BLaER1 (cell line): ENCODE measurements at regions not wholly inside any gene's neighbourhood (a gene's known extent, or its start where the extent isn't known, plus 50 kb on each side); places are given as distances from the start of the nearest gene placed in this dataset.

ENCODE experiments used
- H3K27ac ChIP-seq: shearing (Covaris generic); formaldehyde crosslinking; 2 replicates; pipeline ENCODE4 v1.8.1; 2022
- H3K27me3 ChIP-seq: shearing (Covaris generic); formaldehyde crosslinking; 2 replicates; pipeline ENCODE4 v1.8.1; 2022
- H3K36me3 ChIP-seq: shearing (Covaris generic); formaldehyde crosslinking; 2 replicates; pipeline ENCODE4 v1.8.1; 2022
- H3K4me1 ChIP-seq: shearing (Covaris generic); formaldehyde crosslinking; 2 replicates; pipeline ENCODE4 v1.8.1; 2022
- H3K4me2 ChIP-seq: shearing (Covaris generic); formaldehyde crosslinking; 2 replicates; pipeline ENCODE4 v1.8.1; 2022
- H3K4me3 ChIP-seq: shearing (Covaris generic); formaldehyde crosslinking; 2 replicates; pipeline ENCODE4 v1.8.1; 2022
- H3K9ac ChIP-seq: shearing (Covaris generic); formaldehyde crosslinking; 2 replicates; pipeline ENCODE4 v1.8.1; 2022
- H3K9me3 ChIP-seq: shearing (Covaris generic); formaldehyde crosslinking; 2 replicates; pipeline ENCODE4 v1.8.1; 2022
- H4K20me1 ChIP-seq: shearing (Covaris generic); formaldehyde crosslinking; 2 replicates; pipeline ENCODE4 v1.8.1; 2022
- Cebpa-rat ChIP-seq: shearing (Covaris generic); IDR thresholded peaks from 2 replicates; pipeline ENCODE4 v1.8.1; 2022

GRCh38 chr2:16153754-16154035 is 213.3 kb downstream of the MYCN start:
- Histone ChIP-seq H3K9me3 (no peaks in the 10 kb centered on the region), H3K27ac (no peak overlapping the region), H4K20me1 (no peaks in the 10 kb centered on the region), H3K27me3 (no peaks in the 10 kb centered on the region), H3K36me3 (no peaks in the 10 kb centered on the region), H3K4me2 (no peak overlapping the region), H3K4me1 (no peaks in the 10 kb centered on the region), H3K4me3 (no peak overlapping the region), H3K9ac (no peak overlapping the region)
- no peak for TF ChIP-seq Cebpa-rat

DNA sequence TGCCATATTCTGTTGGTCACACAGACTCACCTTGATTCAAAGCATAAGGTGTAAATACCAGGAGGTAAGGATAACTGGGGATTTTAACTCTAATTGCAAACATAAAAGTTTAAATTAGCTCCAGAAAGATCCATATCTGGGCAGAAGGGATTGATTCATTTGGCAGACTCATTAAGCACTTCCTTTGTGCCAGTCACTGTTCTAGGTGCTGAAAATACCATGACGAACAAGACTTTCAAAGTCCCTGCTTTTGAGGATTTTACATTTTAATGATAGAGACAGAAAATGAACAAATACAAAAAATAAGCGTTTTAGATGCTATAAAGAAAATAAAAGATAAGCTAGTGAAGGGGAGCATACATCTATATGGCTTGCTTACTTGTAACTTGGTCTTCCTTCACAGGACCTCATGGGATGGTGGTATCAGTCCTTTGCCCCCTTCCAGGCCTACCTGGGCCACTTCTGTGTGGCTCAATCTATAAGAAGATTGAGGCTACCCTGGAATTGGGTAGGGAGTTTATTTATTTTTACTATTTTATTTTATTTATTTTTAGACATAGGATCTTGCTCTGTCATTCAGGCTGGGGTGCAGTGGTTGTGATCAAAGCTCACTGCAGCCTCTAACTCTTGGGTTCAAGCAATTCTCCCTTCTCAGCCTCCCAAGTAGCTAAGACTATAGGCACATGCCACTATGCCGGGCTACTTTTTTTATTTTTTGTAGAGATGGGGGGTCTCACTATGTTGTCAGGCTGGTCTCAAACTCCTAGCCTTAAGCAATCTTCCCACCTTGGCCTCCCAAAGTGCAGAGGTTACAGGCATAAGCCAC is 212.8 kb downstream of the MYCN start:
- H3K27me3 ChIP-seq, result no peaks in the 10 kb centered on the region
- no peaks in the 10 kb centered on the region for H3K9me3 ChIP-seq
- no peaks in the 10 kb centered on the region for H4K20me1 ChIP-seq
- TF ChIP-seq Cebpa-rat, result no peak
- no peak overlapping the region for H3K27ac ChIP-seq
- H3K4me2 ChIP-seq, result no peak overlapping the region
- H3K9ac ChIP-seq, result no peak overlapping the region
- no peak overlapping the region for H3K4me3 ChIP-seq
- no peaks in the 10 kb centered on the region for H3K36me3 ChIP-seq
- H3K4me1 ChIP-seq, result no peaks in the 10 kb centered on the region

- TF ChIP-seq Cebpa-rat, result no peak
These were observed 211.9 kb downstream of the MYCN start for GRCh38 chr2:16152071-16152927.

DNA sequence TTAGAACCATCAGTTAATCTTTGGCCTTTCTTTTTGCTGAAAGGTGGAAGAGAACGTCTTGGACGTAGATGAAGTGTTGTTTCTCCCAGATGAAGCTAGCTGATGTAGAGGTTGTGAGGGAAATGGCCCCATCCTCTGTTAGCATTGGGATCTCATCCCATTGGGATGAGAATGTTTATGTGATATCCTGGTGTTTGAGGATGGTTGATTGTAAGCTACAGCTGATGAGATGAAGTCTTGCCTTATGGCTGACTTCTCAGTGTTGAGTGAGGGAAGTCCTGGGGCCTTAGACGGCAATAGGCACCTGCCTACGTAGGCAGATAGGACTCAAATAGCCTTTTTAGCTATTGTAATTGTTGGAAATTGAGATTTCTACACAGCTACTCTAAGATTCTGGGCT is 211.3 kb downstream of the MYCN start:
- no peak overlapping the region for H3K9ac ChIP-seq
- H3K36me3 ChIP-seq, result no peaks in the 10 kb centered on the region
- H3K4me3 ChIP-seq, result no peak overlapping the region
- no peak overlapping the region for H3K4me2 ChIP-seq
- TF ChIP-seq Cebpa-rat, result no peak
- no peaks in the 10 kb centered on the region for H3K9me3 ChIP-seq
- no peaks in the 10 kb centered on the region for H4K20me1 ChIP-seq
- H3K27me3 ChIP-seq, result no peaks in the 10 kb centered on the region
- no peak overlapping the region for H3K27ac ChIP-seq
- no peaks in the 10 kb centered on the region for H3K4me1 ChIP-seq

More at GRCh38 chr2:16152071-16152927, 211.9 kb downstream of the MYCN start:
- Histone ChIP-seq H4K20me1 (no peaks in the 10 kb centered on the region), H3K9ac (no peak overlapping the region), H3K4me2 (no peak overlapping the region), H3K27me3 (no peaks in the 10 kb centered on the region), H3K36me3 (no peaks in the 10 kb centered on the region), H3K27ac (no peak overlapping the region), H3K9me3 (no peaks in the 10 kb centered on the region), H3K4me3 (no peak overlapping the region), H3K4me1 (no peaks in the 10 kb centered on the region)

DNA sequence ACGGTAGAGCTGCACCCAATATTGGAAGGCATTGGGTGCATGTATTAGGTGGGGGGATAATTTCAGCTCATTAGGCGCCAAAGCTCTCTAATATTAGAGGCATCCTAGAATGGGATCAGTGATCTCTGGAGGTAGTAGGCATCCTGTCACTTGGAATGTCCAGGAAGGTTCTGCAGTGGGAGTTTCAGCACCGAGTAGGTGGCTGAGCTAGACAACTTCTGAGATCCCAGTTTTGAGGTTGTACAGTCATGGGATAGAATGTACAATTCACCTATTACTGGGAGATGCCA is 210.9 kb downstream of the MYCN start:
- Histone ChIP-seq H3K4me1 (no peaks in the 10 kb centered on the region), H3K27me3 (no peaks in the 10 kb centered on the region), H3K9me3 (no peaks in the 10 kb centered on the region), H3K36me3 (no peaks in the 10 kb centered on the region), H3K27ac (no peak overlapping the region), H3K4me2 (no peak overlapping the region), H3K4me3 (no peak overlapping the region), H4K20me1 (no peaks in the 10 kb centered on the region), H3K9ac (no peak overlapping the region)
- TF ChIP-seq Cebpa-rat, result no peak

DNA sequence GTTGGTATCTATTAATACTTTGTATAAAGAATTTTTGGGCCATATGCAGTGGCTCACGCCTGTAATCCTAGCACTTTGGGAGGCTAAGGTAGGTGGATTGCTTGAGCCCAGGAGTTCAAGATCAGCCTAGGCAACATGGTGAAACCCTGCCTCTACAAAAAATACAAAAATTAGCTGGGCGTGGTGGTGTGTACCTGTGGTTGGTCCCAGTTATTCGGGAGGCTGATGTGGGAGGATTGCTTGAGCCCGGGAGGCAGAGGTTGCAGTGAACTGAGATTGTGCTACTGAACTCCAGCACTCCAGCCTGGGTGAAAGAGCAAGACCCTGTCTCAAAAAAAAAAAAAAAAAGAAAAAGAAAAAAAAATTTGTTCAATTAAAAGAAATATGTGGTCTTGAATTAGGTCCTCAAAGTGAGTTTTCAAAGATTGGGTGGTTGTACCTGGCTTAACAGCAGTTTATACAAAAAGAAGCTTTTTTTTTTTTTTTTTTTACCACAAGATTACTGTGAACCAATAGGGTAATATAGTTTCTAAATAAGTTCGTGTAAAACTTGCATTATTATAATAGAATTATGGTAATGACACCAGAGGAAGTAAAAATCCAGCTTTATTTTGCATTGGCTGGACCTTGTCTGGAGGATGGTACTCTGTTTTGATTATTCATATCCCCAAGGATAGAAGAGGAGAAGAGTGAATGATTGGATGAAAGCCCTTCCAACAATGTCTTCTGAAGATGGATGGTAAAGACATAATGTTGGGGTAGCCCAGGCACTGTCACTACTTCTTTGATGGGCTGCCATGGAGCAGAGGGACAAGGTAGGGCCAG is 210.3 kb downstream of the MYCN start:
- H3K4me3 ChIP-seq, result no peak overlapping the region
- H4K20me1 ChIP-seq, result no peaks in the 10 kb centered on the region
- no peak overlapping the region for H3K9ac ChIP-seq
- no peaks in the 10 kb centered on the region for H3K9me3 ChIP-seq
- H3K4me2 ChIP-seq, result no peak overlapping the region
- H3K27ac ChIP-seq, result no peak overlapping the region
- H3K36me3 ChIP-seq, result no peaks in the 10 kb centered on the region
- no peaks in the 10 kb centered on the region for H3K4me1 ChIP-seq
- no peaks in the 10 kb centered on the region for H3K27me3 ChIP-seq
- no peak for TF ChIP-seq Cebpa-rat

DNA sequence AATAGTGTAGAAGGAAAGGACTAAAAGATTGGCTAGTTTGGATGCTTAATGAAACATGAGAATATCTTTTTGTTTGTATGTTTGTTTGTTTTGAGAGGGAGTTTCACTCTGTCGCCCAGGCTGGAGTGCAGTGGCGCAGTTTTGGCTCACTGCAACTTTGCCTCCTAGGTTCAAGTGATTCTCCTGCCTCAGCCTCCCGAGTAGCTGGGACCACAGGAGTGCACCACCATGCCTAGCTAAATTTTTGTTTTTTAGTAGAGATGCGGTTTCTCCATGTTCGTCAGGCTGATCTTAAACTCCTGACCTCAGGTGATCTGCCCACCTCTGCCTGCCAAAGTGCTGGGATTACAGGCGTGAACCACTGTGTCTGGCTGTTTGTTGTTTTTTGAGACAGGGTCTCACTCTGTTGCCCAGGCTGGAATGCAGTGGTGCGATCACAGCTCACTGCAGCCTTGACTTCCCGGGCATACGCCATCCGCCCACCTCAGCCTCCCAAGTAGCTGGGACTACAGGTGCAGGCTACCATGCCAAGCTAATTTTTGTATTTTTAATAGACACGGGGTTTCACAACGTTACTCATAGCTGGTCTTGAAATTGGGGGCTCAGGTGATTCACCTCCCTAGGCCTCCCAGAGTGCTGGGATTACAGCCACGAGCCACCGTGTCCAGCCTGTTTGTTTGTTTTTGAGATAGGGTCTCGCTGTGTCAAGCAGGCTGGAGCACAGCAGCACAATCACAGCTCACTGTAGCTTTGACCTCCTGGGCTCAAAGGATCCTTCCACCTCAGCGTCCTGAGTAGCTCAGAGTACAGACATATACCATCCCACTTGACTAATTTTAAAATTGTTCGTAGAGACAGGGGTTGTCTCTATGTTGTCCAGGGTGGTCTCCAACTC is 209.2 kb downstream of the MYCN start:
- no peaks in the 10 kb centered on the region for H3K36me3 ChIP-seq
- no peak for TF ChIP-seq Cebpa-rat

DNA sequence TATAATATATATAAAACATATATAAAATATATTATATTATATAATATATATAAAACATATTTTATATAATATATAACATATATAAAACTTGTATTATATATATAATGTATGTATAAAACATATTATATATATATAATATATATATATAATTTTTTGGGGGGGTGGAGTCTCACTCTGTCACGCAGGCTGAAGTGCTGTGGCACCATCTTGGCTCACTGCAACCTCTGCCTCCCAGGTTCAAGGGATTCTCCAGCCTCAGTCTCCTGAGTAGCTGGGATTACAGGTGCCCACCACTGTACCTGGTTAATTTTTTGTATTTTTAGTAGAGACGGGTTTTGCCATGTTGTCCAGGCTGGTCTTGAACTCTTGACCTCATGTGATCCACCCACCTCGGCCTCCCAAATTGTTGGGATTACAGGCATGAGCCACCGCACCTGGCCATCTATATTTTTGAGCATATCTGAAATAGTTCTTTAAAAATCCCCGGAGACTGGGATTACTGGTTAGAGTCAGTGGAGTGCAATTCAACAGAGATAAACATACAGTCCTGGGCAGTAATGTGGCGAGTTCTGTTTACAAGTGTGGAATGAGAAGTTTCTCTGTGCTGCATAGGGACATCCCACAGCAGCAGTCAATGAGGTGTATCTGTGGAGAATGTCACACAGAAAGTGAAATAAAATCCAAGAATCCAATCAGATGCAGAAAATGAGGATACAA is 208.4 kb downstream of the MYCN start:
- no peak for TF ChIP-seq Cebpa-rat
- no peak overlapping the region for H3K9ac ChIP-seq
- H3K27me3 ChIP-seq, result no peaks in the 10 kb centered on the region
- no peaks in the 10 kb centered on the region for H3K4me1 ChIP-seq
- no peak overlapping the region for H3K27ac ChIP-seq
- no peak overlapping the region for H3K4me3 ChIP-seq
- no peak overlapping the region for H3K4me2 ChIP-seq
- H3K36me3 ChIP-seq, result no peaks in the 10 kb centered on the region
- no peaks in the 10 kb centered on the region for H4K20me1 ChIP-seq
- H3K9me3 ChIP-seq, result no peaks in the 10 kb centered on the region

More for the DNA sequence above, 209.2 kb downstream of the MYCN start:
- no peaks in the 10 kb centered on the region for H3K4me1 ChIP-seq
- H3K9me3 ChIP-seq, result no peaks in the 10 kb centered on the region
- H4K20me1 ChIP-seq, result no peaks in the 10 kb centered on the region
- H3K4me2 ChIP-seq, result no peak overlapping the region
- H3K27me3 ChIP-seq, result no peaks in the 10 kb centered on the region
- no peak overlapping the region for H3K27ac ChIP-seq
- no peak overlapping the region for H3K9ac ChIP-seq
- no peak overlapping the region for H3K4me3 ChIP-seq
